CD4-positive, alpha-beta memory T cell (primary cell): ENCODE measurements at regions not wholly inside any gene's neighbourhood (a gene's known extent, or its start where the extent isn't known, plus 50 kb on each side); places are given as distances from the start of the nearest gene placed in this dataset.
A peak's percentile ranks its signal among the peaks of the same experiment; 100 is the strongest.

Experiments used
- CTCF ChIA-PET: fragments of 350-600 bp; sonication (Branson Sonifier 250); formaldehyde crosslinking; loops from one replicate; lab custom pipeline; 2021; ENCODE audit warnings: inconsistent platforms; ENCODE audit not compliant: partially characterized antibody; lab: Charles Lee
- POLR2A ChIA-PET: fragments of 350-600 bp; sonication (Branson Sonifier 250); formaldehyde crosslinking; loops from one replicate; lab custom pipeline; 2021; ENCODE audit not compliant: partially characterized antibody; lab: Charles Lee
- DNase-seq, 5 donors: peaks; one replicate each; pipeline versions ENCODE4 v3.0.0 to v3.0.0-alpha.2; 2020 to 2022; ENCODE audit warnings: mixed read lengths in 1 of 5
- H3K27ac ChIP-seq: one replicate; pipeline ENCODE4 v1.7.0; 2013; ENCODE audit warnings: low read depth, low read length
- H3K27me3 ChIP-seq: 2 replicates; pipeline ENCODE4 v1.7.0; 2013; ENCODE audit warnings: mild to moderate bottlenecking, low read length, moderate library complexity; ENCODE audit not compliant: insufficient read depth
- H3K36me3 ChIP-seq: 2 replicates; pipeline ENCODE4 v1.7.0; 2013; ENCODE audit warnings: mild to moderate bottlenecking, low read length, moderate library complexity; ENCODE audit not compliant: insufficient read depth
- H3K4me1 ChIP-seq: 2 replicates; pipeline ENCODE4 v1.7.0; 2013; ENCODE audit warnings: mild to moderate bottlenecking, low read length, moderate library complexity; ENCODE audit not compliant: insufficient read depth
- H3K4me3 ChIP-seq, 2 donors: one replicate each; pipeline ENCODE4 v1.7.0; 2013; ENCODE audit warnings: low read length in 2 of 2, mild to moderate bottlenecking in 1 of 2
- H3K9me3 ChIP-seq, 2 donors: one replicate each; pipeline ENCODE4 v1.7.0; 2013; ENCODE audit warnings: low read length in 2 of 2, control low read depth in 1 of 2; ENCODE audit not compliant: control insufficient read depth in 1 of 2
- H3K27ac Mint-ChIP-seq, 7 donors: one replicate each; pipeline ENCODE4 v1.8.0; 2020 to 2021; ENCODE audit warnings: mixed read lengths in 7 of 7, mild to moderate bottlenecking in 6 of 7, inconsistent platforms in 3 of 7, moderate library complexity in 3 of 7
- H3K27me3 Mint-ChIP-seq, 2 donors: one replicate each; pipeline ENCODE4 v1.8.0; 2020 to 2021; ENCODE audit warnings: mixed read lengths in 2 of 2
- H3K36me3 Mint-ChIP-seq, 2 donors: one replicate each; pipeline ENCODE4 v1.8.0; 2020 to 2021; ENCODE audit warnings: mixed read lengths in 2 of 2, inconsistent platforms in 1 of 2, mild to moderate bottlenecking in 1 of 2
- H3K4me1 Mint-ChIP-seq, 4 donors: one replicate each; pipeline ENCODE4 v1.8.0; 2020 to 2021; ENCODE audit warnings: mixed read lengths in 4 of 4, mild to moderate bottlenecking in 1 of 4
- H3K4me3 Mint-ChIP-seq, 8 donors: one replicate each; pipeline ENCODE4 v1.8.0; 2020 to 2021; ENCODE audit warnings: mixed read lengths in 8 of 8, mild to moderate bottlenecking in 7 of 8, moderate library complexity in 6 of 8, inconsistent platforms in 3 of 8
- H3K9me3 Mint-ChIP-seq, 8 donors: one replicate each; pipeline ENCODE4 v1.8.0; 2020 to 2021; ENCODE audit warnings: mixed read lengths in 8 of 8, mild to moderate bottlenecking in 5 of 8, inconsistent platforms in 3 of 8, moderate library complexity in 1 of 8
- intact Hi-C: fragments of 100-400 bp; cut with micrococcal nuclease; formaldehyde crosslinking; loops from one replicate; pipeline ENCODE4 v1.15.1; 2023

DNA sequence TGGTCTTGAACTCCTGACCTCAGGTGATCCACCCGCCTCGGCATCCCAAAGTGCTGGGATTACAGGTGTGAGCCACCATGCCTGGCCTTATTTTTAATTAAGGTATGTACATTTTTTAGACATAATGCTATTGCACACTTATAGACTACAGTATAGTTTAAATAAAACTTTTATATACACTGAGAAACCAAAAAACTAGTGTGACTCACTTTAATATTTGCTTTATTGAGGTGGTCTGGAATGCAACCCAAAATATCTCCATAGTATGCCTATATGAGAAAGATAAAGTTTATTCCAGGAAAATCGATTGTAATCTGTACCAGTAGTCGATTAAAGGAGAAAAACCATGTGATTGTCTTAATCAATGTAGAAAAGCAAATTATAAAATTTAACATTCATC, 85.5 kb upstream of the ERRFI1 start:
- no peak for DNase-seq
- peaks cover 0 to 2% of the 10 kb centered on the region in 2 donors for H3K27me3 Mint-ChIP-seq
- POLR2A ChIA-PET, result no interaction called here
- no peak overlapping the region for H3K4me3 ChIP-seq
- no peaks in the 10 kb centered on the region for H3K36me3 Mint-ChIP-seq
- intact Hi-C loops, result no loop called here
- CTCF ChIA-PET, result no interaction called here
- no peaks in the 10 kb centered on the region for H3K9me3 ChIP-seq
- H3K9me3 Mint-ChIP-seq, result no peaks in the 10 kb centered on the region
- H3K4me1 Mint-ChIP-seq, result peaks cover 12 to 20% (median 15%) of the 10 kb centered on the region in 4 donors
- H3K4me1 ChIP-seq, result peaks cover 16% of the 10 kb centered on the region
- no peaks in the 10 kb centered on the region for H3K27me3 ChIP-seq
- H3K4me3 Mint-ChIP-seq, result no peak overlapping the region
- H3K27ac ChIP-seq, result no peak overlapping the region
- no peaks in the 10 kb centered on the region for H3K36me3 ChIP-seq
- H3K27ac Mint-ChIP-seq, result no peak overlapping the region

DNA sequence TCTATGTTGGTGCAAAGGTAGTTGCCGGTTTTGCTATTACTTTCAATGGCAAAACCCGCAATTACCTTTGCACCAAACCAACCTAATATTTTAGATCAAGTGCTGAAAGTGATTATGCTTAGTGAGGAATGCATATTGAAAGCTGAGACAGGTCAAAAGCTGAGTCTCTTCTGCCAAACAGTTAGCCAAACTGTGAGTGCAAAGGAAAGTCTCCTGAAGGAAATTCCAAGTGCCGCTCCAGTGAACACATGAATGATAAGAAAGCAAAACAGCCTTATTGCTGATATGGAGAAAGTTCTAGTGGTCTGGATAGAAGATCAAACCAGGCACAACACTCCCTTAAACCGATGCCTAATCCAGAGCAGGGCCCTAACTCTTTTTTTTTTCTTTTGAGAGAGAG, 83.1 kb upstream of the ERRFI1 start:
- Mint-ChIP-seq H3K27me3 (peaks cover 1 to 3% of the 10 kb centered on the region in 2 donors), H3K36me3 (no peaks in the 10 kb centered on the region)
- POLR2A ChIA-PET, result interaction anchor here (0.7 kb wide), 1 partner anchor 84 kb away, joined by 3 read pairs; no protein-coding TSS in a partner anchor

DNA sequence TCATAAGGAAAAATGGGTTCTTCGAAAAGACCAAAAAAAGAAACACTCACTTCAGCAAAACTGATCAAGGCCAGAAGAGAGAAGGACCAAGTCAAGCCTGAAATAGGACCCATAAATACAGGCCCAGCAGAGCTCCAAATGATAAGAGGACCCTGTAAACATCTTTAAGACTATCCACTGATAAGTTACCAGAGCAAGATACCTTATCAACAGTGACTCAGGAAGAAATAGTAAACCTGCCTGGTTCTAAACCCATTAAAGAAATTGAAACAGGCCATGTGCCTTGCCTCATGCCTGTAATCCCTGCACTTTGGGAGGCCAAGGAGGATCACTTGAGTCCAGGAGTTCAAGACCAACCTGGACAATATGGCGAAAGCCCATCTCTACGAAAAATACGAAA, 81.8 kb upstream of the ERRFI1 start:
- H3K27me3 Mint-ChIP-seq, result peaks cover 2 to 4% of the 10 kb centered on the region in 2 donors
- H3K4me3 Mint-ChIP-seq, result no peak overlapping the region
- no peak for DNase-seq
- no peak overlapping the region for H3K27ac ChIP-seq
- no peaks in the 10 kb centered on the region for H3K9me3 Mint-ChIP-seq
- H3K4me3 ChIP-seq, result no peak overlapping the region
- H3K36me3 ChIP-seq, result no peaks in the 10 kb centered on the region
- intact Hi-C loops, result loop anchor here (10.0 kb wide), 1 partner anchor 47 kb away; no protein-coding TSS in a partner anchor
- peaks cover 2 to 8% (median 4%) of the 10 kb centered on the region in 4 donors for H3K4me1 Mint-ChIP-seq
- no peaks in the 10 kb centered on the region for H3K27me3 ChIP-seq
- H3K9me3 ChIP-seq, result no peaks in the 10 kb centered on the region
- H3K4me1 ChIP-seq, result peaks cover 4% of the 10 kb centered on the region
- no peak overlapping the region for H3K27ac Mint-ChIP-seq
- CTCF ChIA-PET, result no interaction called here
- no peaks in the 10 kb centered on the region for H3K36me3 Mint-ChIP-seq
- POLR2A ChIA-PET, result no interaction called here

More for the DNA sequence above, 83.1 kb upstream of the ERRFI1 start:
- Mint-ChIP-seq H3K27ac (no peak overlapping the region), H3K9me3 (no peaks in the 10 kb centered on the region), H3K4me1 (peaks cover 12 to 20% (median 15%) of the 10 kb centered on the region in 4 donors), H3K4me3 (no peak overlapping the region)
- Histone ChIP-seq H3K4me3 (no peak overlapping the region), H3K9me3 (no peaks in the 10 kb centered on the region), H3K4me1 (peaks cover 16% of the 10 kb centered on the region), H3K27ac (no peak overlapping the region), H3K36me3 (no peaks in the 10 kb centered on the region), H3K27me3 (no peaks in the 10 kb centered on the region)
- intact Hi-C loops, result loop anchor here (10.0 kb wide), 1 partner anchor 46 kb away; no protein-coding TSS in a partner anchor
- DNase-seq, result no peak
- CTCF ChIA-PET, result no interaction called here

DNA sequence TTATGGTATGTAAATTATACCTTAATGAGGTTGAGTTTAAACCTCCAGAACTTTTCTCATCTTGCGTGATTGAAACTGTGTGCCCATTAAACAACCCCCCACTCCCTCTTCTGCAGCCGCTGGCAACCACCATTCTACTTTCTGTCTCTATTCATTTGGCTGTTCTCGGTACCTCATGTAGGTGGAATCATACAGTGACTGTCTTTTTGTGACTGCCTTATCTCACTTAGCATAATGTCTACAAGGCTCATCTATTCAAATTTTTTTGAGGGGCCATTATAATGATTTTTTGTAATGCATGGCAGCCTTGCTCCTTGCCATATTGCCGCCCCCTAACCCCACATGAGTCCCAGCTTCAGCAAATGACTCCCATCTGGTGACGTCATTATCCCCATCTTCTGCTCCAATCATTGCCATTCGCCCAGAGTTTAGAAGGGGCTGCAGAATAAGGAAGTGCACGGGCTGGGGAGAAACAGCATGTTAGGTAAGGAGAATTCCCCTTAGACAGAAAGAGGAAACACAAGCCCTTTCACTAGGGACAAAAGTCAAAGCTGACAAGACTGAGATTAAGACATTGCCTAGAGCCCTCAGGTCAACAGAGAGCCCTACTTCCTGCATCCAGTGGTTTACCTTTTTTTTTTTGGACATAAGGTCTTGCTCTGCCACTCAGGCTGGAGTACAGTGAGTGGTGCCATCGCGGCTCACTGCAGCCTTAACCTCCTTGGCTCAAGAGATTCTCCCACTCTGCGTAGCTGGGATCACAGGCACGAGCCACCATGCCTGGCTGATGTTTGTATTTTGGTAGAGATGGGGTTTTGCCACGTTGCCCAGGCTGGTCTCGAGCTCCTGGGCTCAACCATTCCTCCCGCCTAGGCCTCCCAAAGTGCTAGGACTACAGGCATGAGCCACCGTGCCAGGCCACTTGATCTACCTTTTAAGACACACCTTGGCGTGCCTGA, 78.4 kb upstream of the ERRFI1 start:
- no peaks in the 10 kb centered on the region for H3K27me3 ChIP-seq
- Mint-ChIP-seq H3K36me3 (no peaks in the 10 kb centered on the region), H3K4me1 (peaks cover 0 to 2% (median 0%) of the 10 kb centered on the region in 4 donors), H3K27ac (peak overlapping the region in 1 of 7 donors; percentile 53), H3K9me3 (no peaks in the 10 kb centered on the region), H3K27me3 (peaks cover 2 to 5% of the 10 kb centered on the region in 2 donors), H3K4me3 (no peak overlapping the region)
- H3K27ac ChIP-seq, result no peak overlapping the region
- ChIA-PET CTCF (interaction anchor here (0.7 to 1.1 kb wide), 2 partner anchors 9 to 1841 kb away, joined by 3 read pairs; no protein-coding TSS in a partner anchor), POLR2A (interaction anchor here (1.3 kb wide), 1 partner anchor 9 kb away, joined by 3 read pairs; no protein-coding TSS in a partner anchor)
- DNase-seq, result no peak
- H3K9me3 ChIP-seq, result no peaks in the 10 kb centered on the region
- intact Hi-C loops, result loop anchor here (10.0 kb wide), 1 partner anchor 50 kb away; no protein-coding TSS in a partner anchor
- no peaks in the 10 kb centered on the region for H3K4me1 ChIP-seq
- no peak overlapping the region for H3K4me3 ChIP-seq
- no peaks in the 10 kb centered on the region for H3K36me3 ChIP-seq

DNA sequence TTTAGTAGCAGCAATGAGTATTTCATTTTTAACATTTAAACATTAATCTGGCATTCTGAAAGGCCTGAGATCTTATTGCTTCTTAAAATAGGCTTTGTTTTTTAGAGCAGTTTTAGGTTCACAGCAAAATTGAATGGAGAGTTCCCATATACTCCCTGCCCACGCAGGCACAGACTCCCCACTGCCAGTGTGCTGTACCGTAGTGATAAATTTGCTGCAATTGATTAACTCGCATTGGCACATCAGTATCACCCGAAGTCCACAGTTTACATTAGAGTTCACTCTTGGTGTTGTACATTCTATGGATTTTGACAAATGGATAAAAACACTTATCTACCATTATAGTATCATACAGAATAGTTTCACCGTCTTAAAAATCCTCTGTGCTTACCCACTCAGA, 71.8 kb upstream of the ERRFI1 start:
- Histone ChIP-seq H3K4me3 (no peak overlapping the region), H3K27me3 (no peaks in the 10 kb centered on the region), H3K9me3 (no peaks in the 10 kb centered on the region), H3K36me3 (no peaks in the 10 kb centered on the region), H3K4me1 (peaks cover 15% of the 10 kb centered on the region), H3K27ac (no peak overlapping the region)
- intact Hi-C loops, result no loop called here
- Mint-ChIP-seq H3K27ac (peak overlapping the region in 1 of 7 donors; percentile 6), H3K4me1 (peaks cover 7 to 21% (median 15%) of the 10 kb centered on the region in 4 donors), H3K36me3 (no peaks in the 10 kb centered on the region), H3K4me3 (no peak overlapping the region), H3K27me3 (peaks cover 0 to 3% of the 10 kb centered on the region in 2 donors), H3K9me3 (peaks cover 0 to 2% (median 0%) of the 10 kb centered on the region in 8 donors)
- no peak for DNase-seq
- ChIA-PET CTCF (interaction anchor here (0.7 kb wide), 1 partner anchor 33 kb away, joined by 3 read pairs; no protein-coding TSS in a partner anchor), POLR2A (interaction anchor here (0.9 kb wide), 1 partner anchor 55 kb away, joined by 4 read pairs; no protein-coding TSS in a partner anchor)

DNA sequence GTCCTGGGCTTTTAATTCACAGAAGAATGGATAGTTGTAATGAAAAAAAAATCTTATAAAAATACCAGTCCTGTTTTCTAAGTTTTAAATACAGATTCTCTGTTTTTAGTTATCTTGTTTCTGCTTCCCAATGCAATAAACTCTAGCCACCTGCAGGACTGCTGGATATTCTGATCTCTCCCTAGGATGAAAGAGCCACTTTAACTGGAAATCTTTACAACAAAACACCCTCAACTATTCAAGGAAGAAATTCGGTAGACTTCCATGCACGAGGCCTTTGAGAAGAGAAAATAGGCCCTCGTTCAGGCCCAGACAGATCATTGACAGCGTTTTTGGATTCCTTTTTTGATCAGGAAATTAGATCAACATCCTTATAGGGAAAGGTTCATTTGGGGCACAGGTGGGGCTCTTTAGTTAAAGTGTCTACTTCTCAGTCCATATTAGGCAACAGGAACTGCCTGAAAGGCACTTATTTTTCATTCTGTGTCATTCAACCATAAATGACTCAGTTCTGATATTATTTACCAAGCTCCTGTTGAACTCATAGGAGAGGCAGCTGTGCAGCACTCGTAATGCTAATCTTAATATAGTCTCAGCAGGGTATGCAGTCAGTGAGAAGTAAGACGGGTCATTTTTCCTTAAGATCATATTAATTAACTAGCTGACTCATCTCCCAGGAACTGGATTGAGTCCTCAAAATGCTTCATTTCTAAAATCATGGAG, 71.1 kb upstream of the ERRFI1 start:
- Histone ChIP-seq H3K9me3 (no peaks in the 10 kb centered on the region), H3K27ac (no peak overlapping the region), H3K4me1 (peaks cover 15% of the 10 kb centered on the region), H3K4me3 (no peak overlapping the region), H3K36me3 (no peaks in the 10 kb centered on the region), H3K27me3 (no peaks in the 10 kb centered on the region)
- intact Hi-C loops, result no loop called here
- ChIA-PET POLR2A (interaction anchor here (0.9 kb wide), 1 partner anchor 56 kb away, joined by 4 read pairs; no protein-coding TSS in a partner anchor), CTCF (no interaction called here)
- Mint-ChIP-seq H3K4me3 (peak overlapping the region in 2 of 8 donors; percentile 0 to 18), H3K36me3 (no peaks in the 10 kb centered on the region), H3K27ac (peak overlapping the region in 5 of 7 donors; percentile 12 to 65 (median 39)), H3K27me3 (peaks cover 0 to 3% of the 10 kb centered on the region in 2 donors), H3K4me1 (peaks cover 9 to 21% (median 15%) of the 10 kb centered on the region in 4 donors), H3K9me3 (peaks cover 0 to 2% (median 0%) of the 10 kb centered on the region in 8 donors)
- peak in 2 of 5 donors; percentile 6 to 12 for DNase-seq
